Right atrium auricular region (tissue), 2 donors: ENCODE measurements at regions not wholly inside any gene's neighbourhood (a gene's known extent, or its start where the extent isn't known, plus 50 kb on each side); places are given as distances from the start of the nearest gene placed in this dataset.
"Not testable (repeated sequence)": the region's sequence is repeated elsewhere in the genome, so short reads cannot be mapped to it uniquely, and the experiment has no call there.

Experiments
- DNase-seq: peaks from one replicate; pipeline ENCODE4 v3.0.0-alpha.2; 2019; ENCODE audit warnings: low spot score
- H3K27ac ChIP-seq, 2 donors: fragments of 200-600 bp; sonication (generic); 1 replicate in 1 of 2; 2 replicates in 1 of 2; pipeline ENCODE4 v1.5.1; 2016 to 2019
- H3K27me3 ChIP-seq, 2 donors: fragments of 200-600 bp; sonication (generic); one replicate each; pipeline versions ENCODE4 v1.5.1 to v1.6.0; 2017 to 2019
- H3K36me3 ChIP-seq: fragments of 200-600 bp; sonication (generic); one replicate; pipeline ENCODE4 v1.5.1; 2016
- H3K4me1 ChIP-seq, 2 donors: fragments of 200-600 bp; sonication (generic); one replicate each; pipeline versions ENCODE4 v1.5.1 to v1.6.0; 2017 to 2019
- H3K4me3 ChIP-seq, 2 donors: fragments of 200-600 bp; sonication (generic); 1 replicate in 1 of 2; 2 replicates in 1 of 2; pipeline ENCODE4 v1.5.1; 2017 to 2019; ENCODE audit warnings: mild to moderate bottlenecking in 1 of 2, moderate library complexity in 1 of 2
- H3K9me3 ChIP-seq, 2 donors: fragments of 200-600 bp; sonication (generic); one replicate each; pipeline ENCODE4 v1.5.1; 2019
- TF ChIP-seq, protein P1 (sequence below), 2 donors: fragments of 200-600 bp; sonication (generic); IDR thresholded peaks; one replicate each; pipeline ENCODE4 v1.5.1; 2019; ENCODE audit warnings: antibody characterized with exemption in 2 of 2

DNA sequence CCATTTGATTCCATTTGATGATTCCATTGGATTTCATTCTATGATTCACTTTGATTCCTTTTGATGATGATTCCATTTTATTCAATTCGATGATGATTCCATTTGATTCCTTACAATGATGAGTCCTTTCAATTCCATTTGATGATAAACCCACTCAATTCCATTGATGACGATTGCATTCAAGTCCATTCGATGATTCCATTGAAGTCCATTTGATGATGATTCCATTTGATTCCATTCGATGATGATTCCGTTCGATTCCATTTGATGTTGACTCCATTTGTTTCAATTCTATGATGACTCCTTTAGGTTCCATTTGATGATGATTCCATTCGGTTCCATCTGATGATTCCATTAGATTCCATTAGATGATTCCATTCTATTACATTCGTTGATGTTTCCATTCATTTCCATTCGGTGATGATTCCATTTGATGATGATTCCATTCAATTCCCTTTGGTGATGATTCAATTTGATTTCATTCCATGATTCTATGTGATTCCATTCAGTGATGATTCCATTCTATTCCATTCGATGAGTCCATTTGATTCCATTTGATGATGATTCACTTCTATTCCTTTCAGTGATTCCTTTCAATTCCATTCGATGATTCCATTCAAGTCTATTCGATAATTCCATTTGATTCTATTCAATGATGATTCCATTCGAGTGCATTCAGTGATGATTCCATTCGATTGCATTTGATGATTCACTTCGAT lies 1106.0 kb downstream of the RPIA start:
- Histone ChIP-seq H3K27ac (no peak overlapping the region), H3K4me1 (no peaks in the 10 kb centered on the region), H3K9me3 (peaks cover 16 to 83% of the 10 kb centered on the region in 2 donors), H3K36me3 (no peaks in the 10 kb centered on the region), H3K4me3 (no peak overlapping the region), H3K27me3 (no peaks in the 10 kb centered on the region)
- DNase-seq, result no peak
- TF ChIP-seq, protein P1, sequence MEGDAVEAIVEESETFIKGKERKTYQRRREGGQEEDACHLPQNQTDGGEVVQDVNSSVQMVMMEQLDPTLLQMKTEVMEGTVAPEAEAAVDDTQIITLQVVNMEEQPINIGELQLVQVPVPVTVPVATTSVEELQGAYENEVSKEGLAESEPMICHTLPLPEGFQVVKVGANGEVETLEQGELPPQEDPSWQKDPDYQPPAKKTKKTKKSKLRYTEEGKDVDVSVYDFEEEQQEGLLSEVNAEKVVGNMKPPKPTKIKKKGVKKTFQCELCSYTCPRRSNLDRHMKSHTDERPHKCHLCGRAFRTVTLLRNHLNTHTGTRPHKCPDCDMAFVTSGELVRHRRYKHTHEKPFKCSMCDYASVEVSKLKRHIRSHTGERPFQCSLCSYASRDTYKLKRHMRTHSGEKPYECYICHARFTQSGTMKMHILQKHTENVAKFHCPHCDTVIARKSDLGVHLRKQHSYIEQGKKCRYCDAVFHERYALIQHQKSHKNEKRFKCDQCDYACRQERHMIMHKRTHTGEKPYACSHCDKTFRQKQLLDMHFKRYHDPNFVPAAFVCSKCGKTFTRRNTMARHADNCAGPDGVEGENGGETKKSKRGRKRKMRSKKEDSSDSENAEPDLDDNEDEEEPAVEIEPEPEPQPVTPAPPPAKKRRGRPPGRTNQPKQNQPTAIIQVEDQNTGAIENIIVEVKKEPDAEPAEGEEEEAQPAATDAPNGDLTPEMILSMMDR (IDR thresholded peaks at IDR 0.05), result no peak

DNA sequence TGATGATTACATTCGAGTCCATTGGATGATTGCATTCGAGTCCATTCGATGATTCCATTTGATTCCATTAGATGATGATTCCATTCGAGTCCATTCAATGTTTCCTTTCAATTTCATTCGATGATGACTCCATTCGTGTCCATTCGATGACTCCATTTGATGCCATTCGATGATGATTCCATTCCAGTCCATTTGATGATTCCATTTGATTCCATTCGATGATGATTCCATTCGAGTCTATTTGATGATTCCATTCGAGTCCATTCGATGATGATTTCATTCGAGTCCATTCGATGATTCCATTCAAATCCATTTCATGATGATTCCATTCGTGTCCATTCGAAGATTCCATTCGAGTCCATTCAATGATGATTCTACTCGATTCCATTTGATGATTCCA lies 1109.7 kb downstream of the RPIA start:
- not testable (repeated sequence) for H3K27ac ChIP-seq, DNase-seq, H3K27me3 ChIP-seq, H3K4me1 ChIP-seq, H3K4me3 ChIP-seq, H3K36me3 ChIP-seq
- H3K9me3 ChIP-seq, result peaks cover 24 to 98% of the 10 kb centered on the region in 2 donors

DNA sequence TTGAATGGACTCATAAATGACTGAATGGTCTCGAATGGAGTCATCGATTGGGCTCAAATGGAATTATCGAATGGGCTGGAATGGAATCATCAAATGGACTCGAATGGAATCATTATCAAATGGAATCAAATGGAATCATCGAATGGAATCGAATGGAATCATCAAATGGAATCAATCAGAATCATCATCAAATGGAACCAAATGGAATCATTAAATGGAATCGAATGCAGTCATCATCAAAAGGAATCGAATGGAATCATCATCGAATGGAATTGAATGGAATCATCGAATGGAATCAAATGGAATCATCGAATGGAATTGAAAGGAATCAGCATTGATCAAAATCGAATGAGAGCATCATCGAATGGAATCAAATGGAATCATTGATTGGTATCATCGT lies 1114.9 kb downstream of the RPIA start:
- not testable (repeated sequence) for H3K4me3 ChIP-seq, H3K27ac ChIP-seq, H3K36me3 ChIP-seq, H3K4me1 ChIP-seq, H3K27me3 ChIP-seq, DNase-seq
- H3K9me3 ChIP-seq, result peaks cover 27 to 92% of the 10 kb centered on the region in 2 donors

DNA sequence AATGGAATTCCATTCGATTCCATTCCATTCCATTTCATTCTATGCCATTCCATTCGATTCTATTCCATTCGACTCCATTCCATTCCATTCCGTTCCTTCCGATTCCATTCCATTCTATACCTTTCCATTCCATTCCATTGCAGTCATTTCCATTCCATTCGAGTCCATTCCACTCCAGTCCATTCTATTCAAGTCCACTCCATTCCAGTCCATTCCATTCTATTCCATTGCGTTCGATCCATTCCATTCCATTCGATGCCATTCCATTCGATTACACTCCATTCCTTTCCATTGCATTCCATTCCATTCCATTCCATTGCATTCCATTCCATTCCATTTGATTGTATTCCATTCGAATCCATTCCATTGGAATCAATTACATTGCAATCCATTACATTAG lies 1119.8 kb downstream of the RPIA start:
- Histone ChIP-seq H3K27ac (no peak overlapping the region), H3K36me3 (no peaks in the 10 kb centered on the region), H3K9me3 (peaks cover 18 to 81% of the 10 kb centered on the region in 2 donors), H3K4me1 (no peaks in the 10 kb centered on the region), H3K27me3 (no peaks in the 10 kb centered on the region), H3K4me3 (no peak overlapping the region)
- TF ChIP-seq, protein P1 (IDR thresholded peaks at IDR 0.05), result no peak
- DNase-seq, result no peak

DNA sequence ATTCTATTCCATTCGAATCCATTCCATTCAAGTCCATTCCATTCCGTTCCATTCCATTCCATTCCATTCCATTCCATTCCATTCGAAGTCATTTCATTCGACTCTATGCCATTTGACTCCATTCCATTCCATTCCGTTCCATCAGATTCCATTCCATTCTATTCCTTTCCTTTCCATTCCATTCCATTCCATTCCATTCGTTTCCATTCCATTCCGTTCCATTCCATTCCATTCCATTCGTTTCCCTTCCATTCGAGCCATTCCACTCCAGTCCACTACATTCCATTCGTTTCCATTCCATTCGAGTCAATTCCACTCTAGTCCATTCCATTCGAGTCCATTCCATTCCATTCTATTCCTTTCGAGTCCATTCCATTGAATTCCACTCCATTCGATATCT lies 1120.4 kb downstream of the RPIA start:
- not testable (repeated sequence) for H3K27ac ChIP-seq, DNase-seq, H3K4me3 ChIP-seq, H3K27me3 ChIP-seq, H3K4me1 ChIP-seq, H3K36me3 ChIP-seq
- H3K9me3 ChIP-seq, result peaks cover 15 to 75% of the 10 kb centered on the region in 2 donors

DNA sequence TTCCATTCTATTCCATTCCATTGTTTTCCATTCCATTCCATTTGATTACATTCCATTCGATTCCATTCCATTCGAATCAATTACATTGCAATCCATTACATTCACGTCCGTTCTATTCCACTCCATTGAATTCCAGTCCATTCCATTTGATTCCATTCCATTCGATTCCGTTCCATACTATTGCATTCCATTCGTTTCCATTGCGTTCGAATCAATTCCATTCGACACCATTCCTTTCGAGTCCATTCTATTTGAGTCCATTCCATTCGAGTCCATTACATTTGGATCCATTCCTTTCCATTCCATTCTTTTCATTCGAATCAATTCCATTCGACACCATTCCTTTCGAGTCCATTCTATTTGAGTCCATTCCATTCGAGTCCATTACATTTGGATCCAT lies 1122.9 kb downstream of the RPIA start:
- not testable (repeated sequence) for H3K4me1 ChIP-seq, H3K27ac ChIP-seq, DNase-seq, H3K4me3 ChIP-seq, H3K36me3 ChIP-seq, H3K27me3 ChIP-seq
- peaks cover 6 to 76% of the 10 kb centered on the region in 2 donors for H3K9me3 ChIP-seq

DNA sequence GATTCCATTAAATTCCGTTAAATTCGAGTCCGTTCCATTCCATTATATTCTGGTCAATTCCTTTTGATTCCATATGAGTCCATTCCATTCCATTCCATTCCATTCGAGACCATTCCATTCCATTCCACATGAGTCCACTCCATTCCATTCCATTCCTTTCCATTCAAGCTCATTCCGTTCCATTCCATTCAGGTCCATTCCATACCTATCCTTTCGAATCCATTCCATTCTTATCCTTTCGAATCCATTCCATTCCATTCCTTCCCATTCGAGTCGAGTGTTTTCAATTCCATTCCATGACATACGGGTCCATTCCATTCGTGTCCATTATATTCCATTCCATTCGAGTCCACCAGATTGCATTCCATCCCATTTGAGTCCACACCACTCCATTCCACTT lies 1127.4 kb downstream of the RPIA start:
- no peak overlapping the region for H3K27ac ChIP-seq
- no peaks in the 10 kb centered on the region for H3K27me3 ChIP-seq
- H3K4me3 ChIP-seq, result no peak overlapping the region
- TF ChIP-seq, protein P1 (IDR thresholded peaks at IDR 0.05), result no peak
- peaks cover 12 to 67% of the 10 kb centered on the region in 2 donors for H3K9me3 ChIP-seq
- no peaks in the 10 kb centered on the region for H3K36me3 ChIP-seq
- no peak for DNase-seq
- no peaks in the 10 kb centered on the region for H3K4me1 ChIP-seq

DNA sequence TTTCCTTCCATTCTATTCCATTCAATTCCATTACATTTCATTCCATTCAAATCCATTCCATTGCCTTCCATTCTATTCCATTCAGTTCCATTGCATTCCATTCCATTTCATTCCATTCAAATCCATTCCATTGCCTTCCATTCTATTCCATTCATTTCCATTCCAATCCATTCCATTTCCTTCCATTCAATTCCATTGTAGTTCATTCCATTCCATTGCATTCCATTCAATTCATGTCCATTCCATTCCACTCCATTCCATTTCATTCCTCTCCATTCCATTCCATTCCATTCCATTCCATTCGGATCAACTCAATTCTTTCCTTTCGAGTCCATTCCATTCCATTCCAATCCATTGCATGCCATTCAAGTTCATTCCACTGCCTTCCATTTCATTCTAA lies 1128.3 kb downstream of the RPIA start:
- TF ChIP-seq, protein P1 (IDR thresholded peaks at IDR 0.05), result no peak
- peaks cover 12 to 57% of the 10 kb centered on the region in 2 donors for H3K9me3 ChIP-seq
- H3K27ac ChIP-seq, result no peak overlapping the region
- H3K4me3 ChIP-seq, result no peak overlapping the region
- H3K36me3 ChIP-seq, result no peaks in the 10 kb centered on the region
- H3K4me1 ChIP-seq, result no peaks in the 10 kb centered on the region
- no peak for DNase-seq
- no peaks in the 10 kb centered on the region for H3K27me3 ChIP-seq
